ENCODE measurements at regions not wholly inside any gene's neighbourhood (a gene's known extent, or its start where the extent isn't known, plus 50 kb on each side); places are given as distances from the start of the nearest gene placed in this dataset.

DNA sequence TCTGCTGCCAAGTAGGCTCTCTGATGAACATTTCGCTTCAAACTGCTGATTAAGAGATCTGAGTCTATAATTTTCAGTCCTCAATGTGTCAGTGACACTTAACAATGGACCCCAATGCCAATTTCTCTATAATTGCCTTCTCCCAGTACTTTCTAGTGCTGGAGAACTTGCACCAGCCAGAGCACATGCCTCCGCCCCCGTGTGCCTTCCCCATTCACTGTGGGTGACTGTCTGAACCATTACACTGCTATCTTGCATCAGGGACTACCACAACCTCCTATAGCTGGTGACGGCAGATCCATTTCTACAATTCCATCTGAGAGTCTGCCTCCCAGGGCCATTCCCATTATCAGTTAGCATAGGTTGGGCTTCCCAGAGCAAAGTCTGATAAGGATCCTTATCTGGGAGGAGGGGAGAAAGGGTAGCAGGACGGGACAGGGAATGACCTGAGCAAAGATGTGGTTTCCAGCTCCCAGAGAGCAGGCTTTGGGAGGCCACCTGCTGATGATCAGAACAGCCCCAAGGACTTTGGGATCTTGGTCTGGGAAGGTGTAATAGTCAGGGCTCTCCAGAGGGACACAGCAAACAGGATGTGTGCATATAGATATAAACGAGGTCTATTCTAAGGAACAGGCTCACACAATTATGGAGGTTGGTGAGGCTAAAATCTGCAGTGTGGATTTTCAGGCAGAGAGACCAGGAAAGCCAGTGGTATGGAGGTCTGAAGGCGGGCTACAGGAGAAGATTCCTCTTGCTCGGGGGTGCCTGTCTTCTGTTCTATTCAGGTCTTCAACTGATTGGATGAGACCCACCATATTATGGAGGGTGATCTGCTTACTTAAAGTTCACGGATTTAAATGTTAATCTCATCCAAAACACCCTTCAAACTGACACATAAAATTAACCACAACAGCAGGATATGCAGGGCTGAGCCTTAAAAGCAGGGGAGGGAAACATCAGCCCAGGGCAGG is 238.2 kb downstream of the PTPRU start:
- H3K4me2 ChIP-seq (ENCODE audit: low read length): no peak overlapping the region
- H3K27me3 ChIP-seq (ENCODE audit: insufficient read depth, low read length): peaks cover 30% of the 10 kb centered on the region
- no peak overlapping the region for H3K4me3 Mint-ChIP-seq (ENCODE audit: unreplicated experiment)
- no peak overlapping the region for H3K4me3 ChIP-seq (ENCODE audit: insufficient read depth, low read depth, low read length)
- no peak for FAIRE-seq
- H3K27ac Mint-ChIP-seq (ENCODE audit: unreplicated experiment): no peak overlapping the region
- no peak overlapping the region for H3K27ac ChIP-seq (ENCODE audit: low read depth, low read length)
- no peaks in the 10 kb centered on the region for H4K20me1 ChIP-seq (ENCODE audit: insufficient read depth, low read length)
- TF ChIP-seq EZH2 (IDR thresholded peaks at IDR 0.05; ENCODE audit: insufficient read depth, low read length): no peak
- TF ChIP-seq, protein P1, sequence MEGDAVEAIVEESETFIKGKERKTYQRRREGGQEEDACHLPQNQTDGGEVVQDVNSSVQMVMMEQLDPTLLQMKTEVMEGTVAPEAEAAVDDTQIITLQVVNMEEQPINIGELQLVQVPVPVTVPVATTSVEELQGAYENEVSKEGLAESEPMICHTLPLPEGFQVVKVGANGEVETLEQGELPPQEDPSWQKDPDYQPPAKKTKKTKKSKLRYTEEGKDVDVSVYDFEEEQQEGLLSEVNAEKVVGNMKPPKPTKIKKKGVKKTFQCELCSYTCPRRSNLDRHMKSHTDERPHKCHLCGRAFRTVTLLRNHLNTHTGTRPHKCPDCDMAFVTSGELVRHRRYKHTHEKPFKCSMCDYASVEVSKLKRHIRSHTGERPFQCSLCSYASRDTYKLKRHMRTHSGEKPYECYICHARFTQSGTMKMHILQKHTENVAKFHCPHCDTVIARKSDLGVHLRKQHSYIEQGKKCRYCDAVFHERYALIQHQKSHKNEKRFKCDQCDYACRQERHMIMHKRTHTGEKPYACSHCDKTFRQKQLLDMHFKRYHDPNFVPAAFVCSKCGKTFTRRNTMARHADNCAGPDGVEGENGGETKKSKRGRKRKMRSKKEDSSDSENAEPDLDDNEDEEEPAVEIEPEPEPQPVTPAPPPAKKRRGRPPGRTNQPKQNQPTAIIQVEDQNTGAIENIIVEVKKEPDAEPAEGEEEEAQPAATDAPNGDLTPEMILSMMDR (IDR thresholded peaks at IDR 0.05; ENCODE audit: insufficient read depth, low read depth, low read length): no peak
- H3K36me3 Mint-ChIP-seq (ENCODE audit: low read depth, unreplicated experiment): no peaks in the 10 kb centered on the region
- H3K4me1 Mint-ChIP-seq (ENCODE audit: low read depth, unreplicated experiment): peaks cover 3% of the 10 kb centered on the region
- no peak overlapping the region for H2AFZ ChIP-seq (ENCODE audit: low read depth, low read length)
- H3K9me3 ChIP-seq (ENCODE audit: insufficient read depth, low read depth, low read length): no peaks in the 10 kb centered on the region
- no peaks in the 10 kb centered on the region for H3K36me3 ChIP-seq (ENCODE audit: insufficient read depth, low read length)
- peaks cover 69% of the 10 kb centered on the region for H3K27me3 Mint-ChIP-seq (ENCODE audit: low read depth, unreplicated experiment)
- no peaks in the 10 kb centered on the region for H3K79me2 ChIP-seq (ENCODE audit: insufficient read depth, low read length)
- no peaks in the 10 kb centered on the region for H3K4me1 ChIP-seq (ENCODE audit: insufficient read depth, low read length)
- peaks cover 2% of the 10 kb centered on the region for H3K9me3 Mint-ChIP-seq (ENCODE audit: unreplicated experiment)
- DNase-seq (ENCODE audit: low read depth): no peak
- H3K9ac ChIP-seq (ENCODE audit: low read length): no peak overlapping the region

DNA sequence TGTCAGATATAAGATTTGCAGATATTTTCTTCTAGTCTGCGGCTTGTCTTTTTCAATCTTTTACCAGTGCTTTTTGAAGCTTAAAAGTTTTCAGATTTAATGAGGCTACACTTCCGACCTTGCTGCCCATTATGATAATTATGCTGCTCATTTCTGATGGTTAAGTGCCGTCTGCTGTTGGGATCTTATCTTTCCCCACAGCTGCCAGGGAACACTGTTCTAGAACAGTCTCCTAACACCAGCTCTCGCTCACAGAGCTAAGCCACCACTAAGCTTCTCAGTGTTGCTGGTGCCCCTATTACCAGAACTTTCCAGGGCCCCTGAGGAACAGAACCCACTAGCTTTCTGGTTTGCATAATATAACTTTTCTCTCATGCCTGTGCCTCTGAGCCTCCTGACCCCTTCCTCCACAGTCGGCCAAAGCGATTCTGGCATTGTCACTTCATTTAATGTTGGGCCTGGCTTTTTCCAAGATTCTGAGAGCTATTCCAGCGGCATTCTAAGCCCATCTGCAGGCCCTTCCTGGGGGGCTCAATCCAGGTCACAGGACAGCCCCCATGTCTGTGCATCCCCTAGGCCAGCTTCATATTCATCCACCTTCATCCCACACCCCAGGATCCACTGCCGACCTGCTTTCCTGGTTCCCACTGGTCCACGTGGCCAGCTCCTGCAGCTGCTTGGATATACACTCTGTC is 237.0 kb downstream of the PTPRU start:
- Mint-ChIP-seq H3K27me3 (ENCODE audit: low read depth, unreplicated experiment) (peaks cover 64% of the 10 kb centered on the region), H3K9me3 (ENCODE audit: unreplicated experiment) (peaks cover 5% of the 10 kb centered on the region), H3K4me3 (ENCODE audit: unreplicated experiment) (no peak overlapping the region), H3K4me1 (ENCODE audit: low read depth, unreplicated experiment) (peaks cover 3% of the 10 kb centered on the region), H3K27ac (ENCODE audit: unreplicated experiment) (no peak overlapping the region), H3K36me3 (ENCODE audit: low read depth, unreplicated experiment) (no peaks in the 10 kb centered on the region)
- H3K4me1 ChIP-seq (ENCODE audit: insufficient read depth, low read length): no peaks in the 10 kb centered on the region
- no peak overlapping the region for H3K4me2 ChIP-seq (ENCODE audit: low read length)
- H3K36me3 ChIP-seq (ENCODE audit: insufficient read depth, low read length): no peaks in the 10 kb centered on the region
- TF ChIP-seq EZH2 (IDR thresholded peaks at IDR 0.05; ENCODE audit: insufficient read depth, low read length): no peak
- TF ChIP-seq, protein P1 (IDR thresholded peaks at IDR 0.05; ENCODE audit: insufficient read depth, low read depth, low read length): no peak
- H3K79me2 ChIP-seq (ENCODE audit: insufficient read depth, low read length): no peaks in the 10 kb centered on the region
- no peak for FAIRE-seq
- no peaks in the 10 kb centered on the region for H4K20me1 ChIP-seq (ENCODE audit: insufficient read depth, low read length)
- peaks cover 23% of the 10 kb centered on the region for H3K27me3 ChIP-seq (ENCODE audit: insufficient read depth, low read length)
- H3K9ac ChIP-seq (ENCODE audit: low read length): no peak overlapping the region
- no peak overlapping the region for H2AFZ ChIP-seq (ENCODE audit: low read depth, low read length)
- DNase-seq (ENCODE audit: low read depth): no peak
- no peaks in the 10 kb centered on the region for H3K9me3 ChIP-seq (ENCODE audit: insufficient read depth, low read depth, low read length)
- no peak overlapping the region for H3K27ac ChIP-seq (ENCODE audit: low read depth, low read length)
- no peak overlapping the region for H3K4me3 ChIP-seq (ENCODE audit: insufficient read depth, low read depth, low read length)
